PC-3 (cell line): ENCODE measurements at regions not wholly inside any gene's neighbourhood (a gene's known extent, or its start where the extent isn't known, plus 50 kb on each side); places are given as distances from the start of the nearest gene placed in this dataset.

Source experiments
- ATAC-seq: fragments of 200-7000 bp; cut with Tn5 transposase; 2 replicates; pipeline ENCODE4 v1.9.1; 2020; ENCODE audit warnings: mild to moderate bottlenecking, moderate library complexity
- BruUV-seq: library from RNA; stranded (reverse); fragments of 400-500 nt; replicated peaks from 2 replicates; lab custom pipeline; 2021; lab: Mats Ljungman, UMichigan
- CTCF ChIA-PET: fragments of 300-600 bp; sonication (Branson Sonifier 250); formaldehyde crosslinking; loops from one replicate; lab custom pipeline; 2022; ENCODE audit warnings: antibody characterized with exemption; lab: Charles Lee
- POLR2A ChIA-PET: fragments of 300-600 bp; sonication (Branson Sonifier 250); formaldehyde crosslinking; loops from one replicate; lab custom pipeline; 2022; ENCODE audit warnings: antibody characterized with exemption; ENCODE audit not compliant: unreplicated experiment; lab: Charles Lee
- DNase-seq: peaks from one replicate; pipeline ENCODE4 v3.0.0-alpha.2; 2015
- H2AFZ ChIP-seq: fragments of 300-600 bp; sonication (generic); 2 replicates; pipeline ENCODE4 v1.6.0; 2016; ENCODE audit warnings: antibody characterized with exemption, low read length
- H3F3A ChIP-seq: fragments of 300-600 bp; sonication (generic); one replicate; pipeline ENCODE4 v1.6.0; 2017; ENCODE audit warnings: antibody characterized with exemption, low read length, control low read depth, mild to moderate bottlenecking; ENCODE audit not compliant: unreplicated experiment
- H3K27ac ChIP-seq: fragments of 300-600 bp; sonication (generic); 2 replicates; pipeline ENCODE4 v1.5.1; 2016; ENCODE audit warnings: mild to moderate bottlenecking, low read length
- H3K27me3 ChIP-seq: fragments of 300-600 bp; sonication (generic); 2 replicates; pipeline ENCODE4 v1.6.1; 2016; ENCODE audit warnings: low read length, mixed read lengths
- H3K36me3 ChIP-seq: fragments of 300-600 bp; sonication (generic); 2 replicates; pipeline ENCODE4 v1.6.1; 2016; ENCODE audit warnings: low read depth, mixed run types, low read length, mixed read lengths
- H3K4me1 ChIP-seq: fragments of 300-600 bp; sonication (generic); 2 replicates; pipeline ENCODE4 v1.5.1; 2016; ENCODE audit warnings: low read length; ENCODE audit not compliant: insufficient read depth
- H3K4me2 ChIP-seq: fragments of 300-600 bp; sonication (generic); 2 replicates; pipeline ENCODE4 v1.6.0; 2016; ENCODE audit warnings: low read length
- H3K4me3 ChIP-seq: fragments of 300-600 bp; sonication (generic); 2 replicates; pipeline ENCODE4 v1.5.1; 2016; ENCODE audit warnings: mild to moderate bottlenecking, low read length, mixed read lengths
- H3K79me2 ChIP-seq: fragments of 300-600 bp; sonication (generic); 2 replicates; pipeline ENCODE4 v1.6.1; 2017; ENCODE audit warnings: low read length, mixed read lengths
- H3K9ac ChIP-seq: fragments of 300-600 bp; sonication (generic); 2 replicates; pipeline ENCODE4 v1.6.0; 2016; ENCODE audit warnings: mild to moderate bottlenecking, low read length
- H3K9me2 ChIP-seq: fragments of 300-600 bp; sonication (generic); replicated peaks from 2 replicates; pipeline ENCODE4 v1.6.1; 2016; ENCODE audit warnings: mixed run types, low read length, mixed read lengths
- H3K9me3 ChIP-seq: fragments of 300-600 bp; sonication (generic); 2 replicates; pipeline ENCODE4 v1.6.1; 2016; ENCODE audit warnings: low read length, mixed read lengths
- H4K20me1 ChIP-seq: fragments of 300-600 bp; sonication (generic); 2 replicates; pipeline ENCODE4 v1.6.1; 2016; ENCODE audit warnings: low read length, mixed read lengths
- CTCF ChIP-seq: fragments of 300-600 bp; sonication (generic); conservative IDR thresholded peaks from 2 replicates; pipeline ENCODE4 v1.5.1; 2017; ENCODE audit warnings: antibody characterized with exemption, low read depth, mild to moderate bottlenecking, low read length
- EZH2 ChIP-seq: fragments of 300-600 bp; sonication (generic); IDR thresholded peaks from one replicate; pipeline ENCODE4 v1.6.1; 2017; ENCODE audit warnings: antibody characterized with exemption, mild to moderate bottlenecking, low read length; ENCODE audit not compliant: unreplicated experiment
- EZH2phosphoT487 ChIP-seq: fragments of 300-600 bp; sonication (generic); IDR thresholded peaks from 2 replicates; pipeline ENCODE4 v1.6.1; 2018; ENCODE audit warnings: mild to moderate bottlenecking, antibody characterized with exemption, low read length, borderline replicate concordance
- intact Hi-C: fragments of 100-400 bp; cut with micrococcal nuclease; formaldehyde crosslinking; loops from 2 replicates; pipeline ENCODE4 v1.9.0; 2023

GRCh38 chr11:127493330-127494022 lies 492.9 kb upstream of the KIRREL3 start:
- H3K4me2 ChIP-seq, result no peak overlapping the region
- H3F3A ChIP-seq, result no peaks in the 10 kb centered on the region
- H2AFZ ChIP-seq, result no peak overlapping the region
- no peaks in the 10 kb centered on the region for H3K9me2 ChIP-seq
- no peaks in the 10 kb centered on the region for H4K20me1 ChIP-seq
- H3K9ac ChIP-seq, result no peak overlapping the region
- CTCF ChIA-PET, result no interaction called here
- H3K9me3 ChIP-seq, result peaks cover 7% of the 10 kb centered on the region
- peak; percentile 63 for TF ChIP-seq CTCF
- TF ChIP-seq EZH2phosphoT487, result no peak
- no peak for TF ChIP-seq EZH2
- POLR2A ChIA-PET, result no interaction called here
- H3K79me2 ChIP-seq, result no peaks in the 10 kb centered on the region
- H3K36me3 ChIP-seq, result no peaks in the 10 kb centered on the region
- DNase-seq (peak; percentile 33), ATAC-seq (no peak; the same call in 1 of the 2 replicates)
- H3K27me3 ChIP-seq, result peaks cover 24% of the 10 kb centered on the region; the same call in 1 of the 2 replicates
- H3K27ac ChIP-seq, result no peak overlapping the region
- no peaks in the 10 kb centered on the region for H3K4me1 ChIP-seq
- no peak overlapping the region for H3K4me3 ChIP-seq
- BruUV-seq, result no TSS peak
- intact Hi-C loops, result no loop called here

- no peak overlapping the region for H3K9ac ChIP-seq
- intact Hi-C loops, result no loop called here
- POLR2A ChIA-PET, result no interaction called here
These were observed 491.5 kb upstream of the KIRREL3 start for GRCh38 chr11:127492029-127492428.

More at GRCh38 chr11:127492029-127492428, 491.5 kb upstream of the KIRREL3 start:
- Histone ChIP-seq H3K4me2 (no peak overlapping the region), H3K27ac (no peak overlapping the region), H4K20me1 (no peaks in the 10 kb centered on the region), H3K4me3 (no peak overlapping the region), H3K27me3 (peaks cover 15% of the 10 kb centered on the region; the same call in 1 of the 2 replicates), H3F3A (no peaks in the 10 kb centered on the region), H3K36me3 (no peaks in the 10 kb centered on the region), H3K79me2 (no peaks in the 10 kb centered on the region), H3K9me2 (no peaks in the 10 kb centered on the region), H3K9me3 (peaks cover 7% of the 10 kb centered on the region), H3K4me1 (no peaks in the 10 kb centered on the region), H2AFZ (no peak overlapping the region)
- ATAC-seq (no peak), DNase-seq (no peak)
- BruUV-seq, result no TSS peak
- CTCF ChIA-PET, result no interaction called here
- TF ChIP-seq EZH2phosphoT487 (no peak), EZH2 (no peak), CTCF (no peak)
